Panc1 (cell line): ENCODE measurements at regions not wholly inside any gene's neighbourhood (a gene's known extent, or its start where the extent isn't known, plus 50 kb on each side); places are given as distances from the start of the nearest gene placed in this dataset.

Source experiments
- ATAC-seq: fragments of 200-7000 bp; cut with Tn5 transposase; 2 replicates; pipeline ENCODE4 v1.9.1; 2020; ENCODE audit warnings: mild to moderate bottlenecking, moderate library complexity
- BruUV-seq: library from RNA; stranded (reverse); fragments of 400-500 nt; replicated peaks from 2 replicates; lab custom pipeline; 2021; lab: Mats Ljungman, UMichigan
- CTCF ChIA-PET: fragments of 300-600 bp; sonication (Branson Sonifier 250); formaldehyde crosslinking; loops from one replicate; lab custom pipeline; 2022; ENCODE audit warnings: antibody characterized with exemption; lab: Charles Lee
- POLR2A ChIA-PET: fragments of 300-600 bp; sonication (Branson Sonifier 250); formaldehyde crosslinking; loops from one replicate; lab custom pipeline; 2022; ENCODE audit warnings: antibody characterized with exemption; lab: Charles Lee
- DNase-seq: peaks from one replicate; pipeline ENCODE4 v3.0.0-alpha.2; 2010; ENCODE audit warnings: low read depth, low spot score
- H3K27ac ChIP-seq: 2 replicates; pipeline ENCODE4 v1.5.1; 2011; ENCODE audit warnings: mild to moderate bottlenecking, low read length, inconsistent platforms
- H3K27me3 ChIP-seq: fragments of 200-500 bp; sonication (Bioruptor generic); 2 replicates; pipeline ENCODE4 v1.6.0; 2014; ENCODE audit warnings: low read length, inconsistent platforms; ENCODE audit not compliant: control insufficient read depth, insufficient read depth
- H3K36me3 ChIP-seq: fragments of 200-500 bp; sonication (Bioruptor generic); 2 replicates; pipeline ENCODE4 v1.5.1; 2014; ENCODE audit warnings: inconsistent platforms, mild to moderate bottlenecking, low read length, moderate library complexity; ENCODE audit not compliant: control insufficient read depth, insufficient read depth
- H3K4me1 ChIP-seq: 2 replicates; pipeline ENCODE4 v1.5.1; 2011; ENCODE audit warnings: inconsistent platforms, mild to moderate bottlenecking, low read length, moderate library complexity; ENCODE audit not compliant: control insufficient read depth, insufficient read depth
- H3K4me3 ChIP-seq, 2 experiments: 2 replicates each; pipeline ENCODE4 v1.5.1; 2011 to 2012; ENCODE audit warnings: low read depth in 2 of 2, low read length in 2 of 2, mild to moderate bottlenecking in 2 of 2, inconsistent platforms in 1 of 2, moderate library complexity in 1 of 2
- H3K9me3 ChIP-seq: fragments of 200-500 bp; sonication (Bioruptor generic); 2 replicates; pipeline ENCODE4 v1.5.1; 2014; ENCODE audit warnings: low read depth, mild to moderate bottlenecking, inconsistent platforms, low read length, moderate library complexity; ENCODE audit not compliant: control insufficient read depth, insufficient read depth
- CTCF ChIP-seq: fragments of 450-650 bp; IDR thresholded peaks from 2 replicates; pipeline ENCODE4 v1.5.1; 2017; ENCODE audit warnings: mild to moderate bottlenecking
- POLR2AphosphoS5 ChIP-seq: IDR thresholded peaks from 2 replicates; pipeline ENCODE4 v1.6.1; 2012; ENCODE audit warnings: mild to moderate bottlenecking, low read depth, low read length, moderate library complexity
- REST ChIP-seq, 2 experiments: IDR thresholded peaks; 2 replicates each; pipeline ENCODE4 v1.6.1; 2011 to 2012; ENCODE audit warnings: low read depth in 2 of 2, control low read depth in 1 of 2, low read length in 1 of 2, mild to moderate bottlenecking in 1 of 2, moderate library complexity in 1 of 2; ENCODE audit not compliant: insufficient read depth in 1 of 2
- SIN3A ChIP-seq: IDR thresholded peaks from 2 replicates; pipeline ENCODE4 v1.6.1; 2012; ENCODE audit warnings: low read depth, mild to moderate bottlenecking, low read length, moderate library complexity, borderline replicate concordance; ENCODE audit not compliant: insufficient read depth
- TCF7L2 ChIP-seq: IDR thresholded peaks from 2 replicates; pipeline ENCODE4 v1.6.1; 2011; ENCODE audit warnings: mild to moderate bottlenecking, low read depth, low read length, inconsistent platforms
- in situ Hi-C: cut with HindIII; loops from 2 replicates; pipeline ENCODE4 v1.10.0; 2016; ENCODE audit warnings: low sequenced_read_pairs, low pct_unique_long_range_greater_than_20kb
- intact Hi-C: fragments of 100-400 bp; cut with micrococcal nuclease; formaldehyde crosslinking; loops from one replicate; pipeline ENCODE4 v1.10.0; 2022; ENCODE audit not compliant: unreplicated experiment

- Histone ChIP-seq H3K27me3 (no peaks in the 10 kb centered on the region), H3K4me1 (no peaks in the 10 kb centered on the region), H3K36me3 (no peaks in the 10 kb centered on the region), H3K9me3 (peaks cover 5% of the 10 kb centered on the region; the same call in 1 of the 2 replicates), H3K4me3 (no peak overlapping the region), H3K27ac (no peak overlapping the region; the same call in 1 of the 2 replicates)
- ATAC-seq = no peak
- TF ChIP-seq CTCF (no peak), POLR2AphosphoS5 (no peak), SIN3A (no peak), REST (IDR thresholded peaks at IDR 0.05; ENCODE audit: insufficient read depth in 1 of 2, low read depth in 2 of 2, low read length in 1 of 2) (no peak), TCF7L2 (no peak)
- POLR2A ChIA-PET = no interaction called here
- in situ Hi-C loops (no loop called here), intact Hi-C loops (no loop called here)
- DNase-seq = no peak
- no TSS peak for BruUV-seq
- CTCF ChIA-PET = no interaction called here
Observed at GRCh38 chr6:12356431-12356830, 66.3 kb downstream of the EDN1 start.

GRCh38 chr6:12356983-12357972 is 67.1 kb downstream of the EDN1 start:
- POLR2A ChIA-PET = no interaction called here

More at GRCh38 chr6:12356983-12357972, 67.1 kb downstream of the EDN1 start:
- no peaks in the 10 kb centered on the region for H3K27me3 ChIP-seq
- in situ Hi-C loops (no loop called here), intact Hi-C loops (no loop called here)
- peak overlapping the region; percentile 9; the same call in 1 of the 2 replicates for H3K27ac ChIP-seq
- H3K4me3 ChIP-seq = no peak overlapping the region
- H3K36me3 ChIP-seq = no peaks in the 10 kb centered on the region
- no peaks in the 10 kb centered on the region for H3K4me1 ChIP-seq
- DNase-seq = no peak
- CTCF ChIA-PET = no interaction called here
- TF ChIP-seq SIN3A (no peak), CTCF (no peak), POLR2AphosphoS5 (no peak), TCF7L2 (no peak), REST (IDR thresholded peaks at IDR 0.05; ENCODE audit: insufficient read depth in 1 of 2, low read depth in 2 of 2, low read length in 1 of 2) (no peak)
- H3K9me3 ChIP-seq = no peaks in the 10 kb centered on the region; the same call in 1 of the 2 replicates
- no TSS peak for BruUV-seq
- no peak for ATAC-seq
